ENCODE measurements at regions not wholly inside any gene's neighbourhood (a gene's known extent, or its start where the extent isn't known, plus 50 kb on each side); places are given as distances from the start of the nearest gene placed in this dataset.

- TF ChIP-seq CTCF (IDR thresholded peaks at IDR 0.05; ENCODE audit: insufficient read depth, low read depth, low read length) (no peak), EZH2 (IDR thresholded peaks at IDR 0.05; ENCODE audit: insufficient read depth, low read length) (no peak)
These were observed 146.0 kb upstream of the SEM1 start for GRCh38 chr7:96855691-96856090.
